ENCODE measurements at regions not wholly inside any gene's neighbourhood (a gene's known extent, or its start where the extent isn't known, plus 50 kb on each side); places are given as distances from the start of the nearest gene placed in this dataset.
"Not testable (repeated sequence)": the region's sequence is repeated elsewhere in the genome, so short reads cannot be mapped to it uniquely, and the experiment has no call there.

DNA sequence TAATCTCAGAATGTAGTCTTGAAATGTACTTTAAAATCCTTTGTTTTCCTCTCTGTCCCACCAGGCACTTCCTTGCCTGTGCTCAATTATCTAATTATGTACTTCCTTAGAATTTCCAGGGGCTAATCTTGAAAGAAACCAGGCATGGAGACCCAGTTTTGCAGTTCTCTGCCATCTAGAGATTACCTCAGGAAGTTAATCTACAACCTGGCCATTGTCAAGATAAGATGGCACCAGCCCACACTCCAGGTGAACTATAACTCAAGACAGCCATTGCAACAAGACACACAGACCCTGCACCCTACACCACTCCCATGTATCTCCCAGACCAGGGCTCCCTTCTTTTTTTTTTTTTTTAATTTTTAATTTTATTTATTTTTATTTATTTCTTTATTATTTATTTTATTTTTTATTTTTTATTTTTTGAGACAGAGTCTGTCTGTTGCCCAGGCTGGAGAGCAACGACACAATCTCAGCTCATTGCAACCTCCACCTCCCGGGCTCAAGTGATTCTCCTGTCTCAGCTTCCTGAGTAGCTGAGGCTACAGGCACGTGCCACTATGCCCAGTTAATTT lies 85.9 kb upstream of the TRIM24 start:
- no peak for DNase-seq (ENCODE audit: low spot score)

GRCh38 chr7:138377306-138377705 lies 82.8 kb upstream of the TRIM24 start:
- no peak for DNase-seq (ENCODE audit: low spot score)

GRCh38 chr7:138378741-138379559 lies 81.1 kb upstream of the TRIM24 start:
- DNase-seq (ENCODE audit: low spot score) = no peak

- no peak for DNase-seq (ENCODE audit: low spot score)
These were observed 77.0 kb upstream of the TRIM24 start for GRCh38 chr7:138382862-138383565.

DNA sequence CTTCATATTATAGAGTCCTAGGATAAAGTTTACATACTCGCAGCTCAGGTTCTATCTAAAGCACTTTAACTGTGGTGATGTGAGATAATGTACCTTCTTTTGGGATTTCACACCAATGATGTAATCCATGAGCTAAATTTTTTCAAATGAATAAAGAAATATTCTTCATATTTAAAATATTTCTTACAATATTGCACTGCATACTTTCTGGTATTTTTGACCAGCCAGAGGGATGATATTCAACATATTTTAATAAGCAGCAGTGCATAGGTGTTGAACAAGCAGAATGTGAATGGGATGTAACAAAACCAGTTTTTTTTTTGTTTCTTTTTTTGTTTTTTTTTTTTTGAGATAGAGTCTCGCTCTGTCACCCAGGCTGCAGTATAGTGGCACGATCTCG lies 73.2 kb upstream of the TRIM24 start:
- DNase-seq (ENCODE audit: low spot score) = no peak

DNA sequence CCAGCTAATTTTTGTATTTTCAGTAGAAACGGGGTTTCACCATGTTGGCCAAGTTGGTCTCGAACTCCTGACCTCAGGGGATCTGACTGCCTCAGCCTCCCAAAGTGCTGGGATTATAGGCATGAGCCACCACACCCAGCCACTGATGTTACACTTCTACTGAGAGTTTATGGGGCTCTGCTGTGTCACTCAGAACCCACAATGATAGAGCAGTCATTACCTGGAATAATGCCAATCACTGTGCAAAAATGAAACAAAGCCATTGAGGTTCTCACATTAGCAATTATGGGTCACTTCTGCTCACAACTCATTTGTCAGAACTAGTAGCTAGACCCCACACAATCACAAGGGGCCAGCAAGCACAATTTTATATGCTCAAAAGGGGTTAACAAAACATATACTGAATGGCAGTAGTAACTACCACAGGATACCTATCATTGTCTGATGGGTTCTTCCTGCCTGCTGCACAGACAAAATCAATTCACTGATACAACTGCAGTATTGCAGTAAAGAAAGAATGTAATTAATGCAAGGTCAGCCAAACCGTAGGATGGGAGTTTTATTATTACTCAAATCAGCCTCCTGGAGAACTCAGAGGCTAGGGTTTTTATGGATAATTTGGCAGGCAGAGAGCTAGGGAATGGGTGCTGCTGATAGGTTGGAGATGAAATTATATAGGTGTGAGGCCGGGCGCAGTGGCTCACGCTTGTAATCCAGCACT lies 72.1 kb upstream of the TRIM24 start:
- DNase-seq (ENCODE audit: low spot score) = no peak

GRCh38 chr7:138388673-138389491 lies 71.2 kb upstream of the TRIM24 start:
- no peak for DNase-seq (ENCODE audit: low spot score)

GRCh38 chr7:138395763-138396162 lies 64.3 kb upstream of the TRIM24 start:
- DNase-seq (ENCODE audit: low spot score) = no peak

GRCh38 chr7:138396251-138397070 lies 63.6 kb upstream of the TRIM24 start:
- no peak for DNase-seq (ENCODE audit: low spot score)

- not testable (repeated sequence) for DNase-seq (ENCODE audit: low spot score)
These were observed 63.0 kb upstream of the TRIM24 start for GRCh38 chr7:138397071-138397433.

DNA sequence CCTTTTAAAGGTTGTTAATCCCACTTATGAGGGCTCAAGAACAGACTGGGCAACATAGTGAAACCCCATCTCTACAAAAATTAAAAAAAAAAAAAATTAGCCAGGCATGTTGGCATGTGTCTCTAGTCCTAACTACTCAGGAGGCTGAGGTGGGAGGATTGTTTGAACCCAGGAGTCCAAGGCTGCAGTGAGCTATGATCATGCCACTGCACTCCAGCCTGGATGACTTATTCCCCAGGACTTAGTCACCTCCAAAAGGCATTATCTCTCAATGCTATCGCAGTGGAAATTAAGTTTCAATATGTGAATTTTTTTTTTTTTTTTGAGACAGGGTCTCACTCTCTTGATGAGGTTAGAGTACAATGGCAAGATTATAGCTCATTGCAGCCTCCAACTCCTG lies 61.2 kb upstream of the TRIM24 start:
- DNase-seq (ENCODE audit: low spot score) = no peak

DNA sequence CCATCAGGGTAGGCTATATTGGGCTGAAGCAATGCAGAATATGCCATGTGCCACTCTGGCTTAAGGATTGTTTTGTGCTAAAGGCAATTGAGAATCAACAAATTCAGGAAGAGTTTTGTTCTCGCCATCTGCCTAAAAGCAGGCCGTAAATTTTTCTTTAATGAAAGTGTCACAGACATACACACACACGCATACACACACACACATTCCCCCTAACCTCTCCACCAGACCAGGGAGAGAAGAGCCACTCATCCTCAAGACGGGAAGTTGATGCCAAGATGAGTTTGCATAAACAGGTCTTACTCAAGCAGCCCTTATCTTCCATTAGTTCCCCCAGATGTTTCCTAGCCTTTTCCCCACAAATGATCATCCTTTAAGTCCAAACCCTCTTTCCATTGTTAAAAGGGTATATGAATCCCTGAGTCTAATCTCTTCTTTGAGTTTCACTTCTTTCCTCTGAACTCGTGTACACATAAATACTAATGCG lies 59.6 kb upstream of the TRIM24 start:
- DNase-seq (ENCODE audit: low spot score) = no peak

- DNase-seq (ENCODE audit: low spot score) = no peak
These were observed 57.3 kb upstream of the TRIM24 start for GRCh38 chr7:138402749-138403148.

- DNase-seq (ENCODE audit: low spot score) = no peak
These were observed 54.6 kb upstream of the TRIM24 start for GRCh38 chr7:138405496-138405895.

- no peak for DNase-seq (ENCODE audit: low spot score)
These were observed 52.3 kb upstream of the TRIM24 start for GRCh38 chr7:138407792-138408191.

All from COLO829 (cell line).